H1 (cell line): ENCODE measurements at regions not wholly inside any gene's neighbourhood (a gene's known extent, or its start where the extent isn't known, plus 50 kb on each side); places are given as distances from the start of the nearest gene placed in this dataset.

ENCODE experiments used
- CTCF ChIA-PET: fragments of 300-600 bp; sonication (Branson Sonifier 250); formaldehyde crosslinking; loops from one replicate; lab custom pipeline; 2021; ENCODE audit not compliant: partially characterized antibody; lab: Charles Lee
- POLR2A ChIA-PET: fragments of 300-600 bp; sonication (Branson Sonifier 250); formaldehyde crosslinking; loops from one replicate; lab custom pipeline; 2021; ENCODE audit warnings: inconsistent platforms; ENCODE audit not compliant: partially characterized antibody; lab: Charles Lee
- DNase-seq, 2 experiments: peaks; one replicate each; pipeline versions ENCODE4 v3.0.0 to v3.0.0-alpha.2; 2010 to 2022; ENCODE audit warnings: low spot score in 2 of 2, low read depth in 1 of 2, mixed read lengths in 1 of 2
- FAIRE-seq: peaks from 2 replicates; lab custom pipeline; 2011; peaks lifted over from hg19 to GRCh38; lab: Jason Lieb, UNC
- H2AFZ ChIP-seq: 2 replicates; pipeline ENCODE4 v1.8.1; 2012; ENCODE audit warnings: low read length, inconsistent platforms
- H2AK5ac ChIP-seq: 2 replicates; pipeline ENCODE4 v1.6.1; 2013; ENCODE audit warnings: low read depth, low read length
- H2BK120ac ChIP-seq: replicated peaks from 2 replicates; pipeline ENCODE3; 2013; ENCODE audit warnings: low read depth, low read length, inconsistent platforms
- H2BK12ac ChIP-seq: 2 replicates; pipeline ENCODE4 v1.6.1; 2013; ENCODE audit warnings: low read depth, low read length
- H2BK15ac ChIP-seq: 2 replicates; pipeline ENCODE4 v1.6.1; 2013; ENCODE audit warnings: low read length
- H2BK20ac ChIP-seq: 2 replicates; pipeline ENCODE4 v1.6.1; 2013; ENCODE audit warnings: low read length
- H2BK5ac ChIP-seq: 2 replicates; pipeline ENCODE4 v1.6.1; 2013; ENCODE audit warnings: low read depth, low read length
- H3K14ac ChIP-seq: 2 replicates; pipeline ENCODE4 v1.6.1; 2013; ENCODE audit warnings: inconsistent platforms; ENCODE audit not compliant: insufficient read length
- H3K18ac ChIP-seq: 2 replicates; pipeline ENCODE4 v1.6.1; 2013; ENCODE audit warnings: low read length; ENCODE audit errors: extremely low read depth
- H3K23ac ChIP-seq: 2 replicates; pipeline ENCODE4 v1.6.1; 2013; ENCODE audit warnings: inconsistent platforms; ENCODE audit not compliant: insufficient read length
- H3K23me2 ChIP-seq: 2 replicates; pipeline ENCODE4 v1.6.1; 2013; ENCODE audit warnings: low read depth, low read length
- H3K27ac ChIP-seq: 2 replicates; pipeline ENCODE4 v1.6.1; 2011; ENCODE audit warnings: low read depth, low read length, inconsistent platforms
- H3K27me3 ChIP-seq, 4 experiments: replicated peaks in 1 of 4; 1 replicate in 1 of 4; 2 replicates in 3 of 4; pipeline versions ENCODE4 v1.6.1 to v1.8.1; 2011 to 2013; ENCODE audit warnings: low read length in 3 of 4, mild to moderate bottlenecking in 3 of 4, inconsistent platforms in 2 of 4, mixed read lengths in 2 of 4, moderate library complexity in 1 of 4; ENCODE audit not compliant: control insufficient read depth in 3 of 4, insufficient read depth in 3 of 4; ENCODE audit errors: extremely low read depth in 1 of 4
- H3K36me3 ChIP-seq, 4 experiments: 2 replicates each; pipeline versions ENCODE4 v1.6.1 to v1.8.1; 2011 to 2013; ENCODE audit warnings: mild to moderate bottlenecking in 4 of 4, low read length in 3 of 4, moderate library complexity in 2 of 4, control low read depth in 1 of 4, inconsistent platforms in 1 of 4; ENCODE audit not compliant: insufficient read depth in 4 of 4, control insufficient read depth in 2 of 4
- H3K4ac ChIP-seq: replicated peaks from 2 replicates; pipeline ENCODE3; 2013; ENCODE audit warnings: low read length, low read depth, mixed read lengths, inconsistent platforms; ENCODE audit not compliant: insufficient read length
- H3K4me1 ChIP-seq, 4 experiments: replicated peaks in 1 of 4; 1 replicate in 1 of 4; 2 replicates in 3 of 4; pipeline versions ENCODE4 v1.6.1 to v1.8.1; 2011 to 2013; ENCODE audit warnings: low read length in 3 of 4, inconsistent platforms in 2 of 4, mixed read lengths in 1 of 4; ENCODE audit not compliant: insufficient read depth in 4 of 4, control insufficient read depth in 3 of 4
- H3K4me2 ChIP-seq, 2 experiments: 2 replicates each; pipeline versions ENCODE4 v1.6.1 to v1.8.1; 2011 to 2013; ENCODE audit warnings: low read depth in 2 of 2, low read length in 2 of 2, control low read depth in 1 of 2, inconsistent platforms in 1 of 2, mild to moderate bottlenecking in 1 of 2; ENCODE audit not compliant: insufficient read depth in 1 of 2
- H3K4me3 ChIP-seq, 4 experiments: fragments of 200-600, 300-600 bp in 1 of 4; sonication (generic), shearing (Covaris generic), sonication (Bioruptor Twin) in 1 of 4; 2 replicates each; pipeline versions ENCODE4 v1.5.1 to v1.8.1; 2011 to 2016; ENCODE audit warnings: low read length in 4 of 4, low read depth in 3 of 4, control low read depth in 2 of 4, inconsistent platforms in 2 of 4, mild to moderate bottlenecking in 2 of 4, mixed read lengths in 1 of 4, moderate library complexity in 1 of 4; ENCODE audit not compliant: insufficient read depth in 2 of 4; ENCODE audit errors: extremely low read depth in 1 of 4
- H3K56ac ChIP-seq: replicated peaks from 2 replicates; pipeline ENCODE3; 2013; ENCODE audit warnings: low read depth, mild to moderate bottlenecking, mixed read lengths, low read length, inconsistent platforms; ENCODE audit not compliant: insufficient read length
- H3K79me1 ChIP-seq: 2 replicates; pipeline ENCODE4 v1.6.1; 2013; ENCODE audit warnings: low read depth, low read length, control low read depth
- H3K79me2 ChIP-seq, 2 experiments: 2 replicates each; pipeline versions ENCODE4 v1.6.1 to v1.8.1; 2012 to 2013; ENCODE audit warnings: low read length in 2 of 2, mild to moderate bottlenecking in 2 of 2, inconsistent platforms in 1 of 2; ENCODE audit not compliant: insufficient read depth in 2 of 2, control insufficient read depth in 1 of 2
- H3K9ac ChIP-seq, 4 experiments: replicated peaks in 1 of 4; 1 replicate in 1 of 4; 2 replicates in 3 of 4; pipeline versions ENCODE4 v1.6.1 to v1.8.1; 2011 to 2013; ENCODE audit warnings: low read depth in 3 of 4, low read length in 3 of 4, control low read depth in 2 of 4, mild to moderate bottlenecking in 2 of 4, moderate library complexity in 2 of 4, inconsistent platforms in 1 of 4; ENCODE audit errors: extremely low read depth in 1 of 4
- H3K9me3 ChIP-seq, 2 experiments: 2 replicates each; pipeline versions ENCODE4 v1.6.1 to v1.8.1; 2012 to 2013; ENCODE audit warnings: mild to moderate bottlenecking in 2 of 2, moderate library complexity in 2 of 2, control low read depth in 1 of 2, inconsistent platforms in 1 of 2, low read depth in 1 of 2, low read length in 1 of 2, mixed read lengths in 1 of 2; ENCODE audit not compliant: insufficient read depth in 2 of 2
- H4K20me1 ChIP-seq, 2 experiments: replicated peaks in 1 of 2; 2 replicates each; pipeline versions ENCODE3 to v1.8.1; 2011 to 2013; ENCODE audit warnings: inconsistent platforms in 2 of 2, low read length in 2 of 2, mild to moderate bottlenecking in 1 of 2; ENCODE audit not compliant: insufficient read depth in 2 of 2, control insufficient read depth in 1 of 2
- H4K5ac ChIP-seq: 2 replicates; pipeline ENCODE4 v1.6.1; 2013; ENCODE audit warnings: low read length, low read depth, mixed read lengths, inconsistent platforms; ENCODE audit not compliant: insufficient read length
- H4K8ac ChIP-seq: 2 replicates; pipeline ENCODE4 v1.8.0; 2013; ENCODE audit warnings: mild to moderate bottlenecking, moderate library complexity, low read length, inconsistent platforms; ENCODE audit not compliant: insufficient read depth; ENCODE audit errors: extremely low read depth
- H4K91ac ChIP-seq: replicated peaks from 2 replicates; pipeline ENCODE3; 2013; ENCODE audit warnings: low read length, mixed read lengths, inconsistent platforms; ENCODE audit not compliant: insufficient read length
- ASH2L ChIP-seq: fragments of 200-600, 300-600 bp; sonication (generic); IDR thresholded peaks from one replicate; pipeline ENCODE4 v1.7.1; 2017; ENCODE audit warnings: low read length
- CHD1 ChIP-seq: IDR thresholded peaks from 2 replicates; pipeline ENCODE4 v1.6.1; 2012; ENCODE audit warnings: low read depth, low read length, improper control_type of control experiment
- CREB1 ChIP-seq: IDR thresholded peaks from 2 replicates; pipeline ENCODE4 v1.6.1; 2012; ENCODE audit warnings: inconsistent platforms
- HDAC2 ChIP-seq, 2 experiments: fragments of 300-600 bp in 1 of 2; sonication (generic) in 1 of 2; IDR thresholded peaks; 2 replicates each; pipeline ENCODE4 v1.6.1; 2011 to 2012; ENCODE audit warnings: low read depth in 2 of 2, low read length in 2 of 2, mild to moderate bottlenecking in 2 of 2, moderate library complexity in 2 of 2, borderline replicate concordance in 1 of 2, inconsistent platforms in 1 of 2
- NANOG ChIP-seq: IDR thresholded peaks from 2 replicates; pipeline ENCODE4 v1.6.1; 2011; ENCODE audit warnings: low read length, low read depth, mild to moderate bottlenecking, inconsistent platforms; ENCODE audit not compliant: insufficient read depth, poor library complexity, severe bottlenecking
- RXRA ChIP-seq: IDR thresholded peaks from 2 replicates; pipeline ENCODE4 v1.6.1; 2011; ENCODE audit warnings: low read depth, mild to moderate bottlenecking, low read length, moderate library complexity; ENCODE audit not compliant: insufficient read depth
- SAP30 ChIP-seq: fragments of 300-600 bp; sonication (generic); IDR thresholded peaks from 2 replicates; pipeline ENCODE4 v1.7.1; 2012; ENCODE audit warnings: low read length, moderate library complexity, mild to moderate bottlenecking, inconsistent platforms; ENCODE audit not compliant: insufficient read depth, insufficient replicate concordance
- SRF ChIP-seq: IDR thresholded peaks from 2 replicates; pipeline ENCODE4 v1.6.1; 2011; ENCODE audit warnings: mild to moderate bottlenecking, low read depth, low read length, moderate library complexity
- SUZ12 ChIP-seq: fragments of 200-600 bp; sonication (generic); IDR thresholded peaks from 2 replicates; pipeline ENCODE4 v1.6.1; 2012; ENCODE audit warnings: mild to moderate bottlenecking, inconsistent platforms, low read length, moderate library complexity, mixed read lengths
- TAF7 ChIP-seq: optimal IDR thresholded peaks from 2 replicates; pipeline ENCODE3; 2011; ENCODE audit warnings: low read depth, mild to moderate bottlenecking, inconsistent platforms, low read length, moderate library complexity, borderline replicate concordance
- TCF12 ChIP-seq: IDR thresholded peaks from 2 replicates; pipeline ENCODE4 v1.6.1; 2011; ENCODE audit warnings: low read depth, mild to moderate bottlenecking, low read length
- WGBS, 2 experiments: shearing (Covaris generic) in 1 of 2; methylation state at CpG; one replicate each; pipeline versions ENCODE4 v1.1.6 to v1.1.7; 2013 to 2015; ENCODE audit warnings: low lambda C conversion rate in 2 of 2, mixed read lengths in 2 of 2, inconsistent platforms in 1 of 2, low coverage in 1 of 2, missing lambda C conversion rate in 1 of 2; ENCODE audit not compliant: insufficient replicate concordance in 2 of 2, insufficient coverage in 1 of 2, insufficient read length in 1 of 2; ENCODE audit errors: extremely low coverage in 1 of 2, missing lambda C conversion rate in 1 of 2; 5-methylcytosine and 5-hydroxymethylcytosine counted together

DNA sequence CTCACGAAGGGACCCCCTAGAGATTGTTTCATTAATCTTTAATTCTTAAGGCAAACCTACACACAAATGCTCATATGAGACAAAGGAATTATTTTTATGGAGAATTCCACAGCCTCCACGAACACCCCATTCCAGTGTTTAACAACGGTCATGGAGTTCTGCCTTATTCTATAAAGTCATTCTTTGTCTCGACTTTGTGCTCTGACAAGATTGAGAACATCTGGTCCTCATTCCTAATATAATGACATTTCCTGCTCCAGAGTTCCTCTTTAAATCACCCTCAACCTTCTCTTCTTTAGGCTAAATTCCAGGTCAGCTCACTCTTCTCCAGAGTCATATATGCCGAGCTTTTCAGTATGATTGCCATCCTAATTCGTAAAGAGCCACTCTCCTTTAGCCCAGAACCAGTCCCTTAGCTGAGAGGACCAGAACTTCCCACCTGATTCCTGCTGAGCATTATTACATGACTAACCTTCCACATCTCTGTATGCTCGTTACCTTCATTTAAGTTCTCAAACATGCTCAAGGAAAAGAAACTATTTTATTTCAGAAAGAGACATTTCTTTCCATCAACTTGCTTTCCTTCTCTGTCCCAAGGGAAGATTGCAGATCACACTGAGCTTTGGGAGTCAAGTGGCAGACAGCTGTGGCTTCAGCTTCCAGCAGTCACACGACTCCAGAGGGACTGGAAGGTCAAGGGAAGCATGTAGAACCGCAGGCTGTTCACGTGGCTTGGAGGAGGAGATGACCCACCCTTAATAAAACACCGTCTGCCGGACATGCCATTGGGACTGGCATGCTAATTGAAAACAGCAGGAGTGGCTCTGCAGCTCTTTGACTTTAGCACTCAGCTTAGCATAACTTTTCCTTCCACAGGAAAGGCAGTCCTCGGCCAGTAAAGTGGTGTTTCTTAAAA lies 467.1 kb upstream of the HSF2 start:
- H2BK20ac ChIP-seq = peak overlapping the region; percentile 73; the same call in 1 of the 2 replicates
- peak; percentile 99 for FAIRE-seq
- peak; percentile 32 for TF ChIP-seq NANOG
- no peak for TF ChIP-seq CREB1
- TF ChIP-seq TCF12 = no peak
- no peak for TF ChIP-seq CHD1
- peak; percentile 58 for TF ChIP-seq ASH2L
- no peak for TF ChIP-seq HDAC2 (IDR thresholded peaks at IDR 0.05; ENCODE audit: borderline replicate concordance in 1 of 2, low read depth in 2 of 2, low read length in 2 of 2)
- no peak for TF ChIP-seq SRF
- no peak for TF ChIP-seq TAF7
- TF ChIP-seq RXRA = no peak
- TF ChIP-seq SAP30 = no peak
- TF ChIP-seq SUZ12 = no peak

More for the DNA sequence above, 467.1 kb upstream of the HSF2 start:
- Histone ChIP-seq H2BK5ac (peak overlapping the region; percentile 37; the same call in 1 of the 2 replicates), H3K36me3 (no peaks in the 10 kb centered on the region), H2BK15ac (no peak overlapping the region), H3K27me3 (no peaks in the 10 kb centered on the region), H3K23me2 (no peaks in the 10 kb centered on the region), H4K8ac (no peak overlapping the region), H3K4me2 (peak overlapping the region; percentile 21 to 37; a peak in 3 of 4 replicates), H3K79me1 (no peaks in the 10 kb centered on the region), H2AFZ (0 out of 2 replicates have a peak overlapping the region, but pooled peaks have one; percentile 43), H3K18ac (peak overlapping the region; percentile 48; the same call in 1 of the 2 replicates), H3K56ac (peak overlapping the region; percentile 23), H3K14ac (no peak overlapping the region), H3K4me3 (peak overlapping the region in 1 of 4 experiments; percentile 2; a peak in 1 of 8 replicates), H3K23ac (no peak overlapping the region), H2BK12ac (no peak overlapping the region), H4K5ac (peak overlapping the region; percentile 38), H3K9me3 (no peaks in the 10 kb centered on the region), H3K27ac (peak overlapping the region; percentile 2; the same call in 1 of the 2 replicates), H2BK120ac (peak overlapping the region; percentile 56), H4K91ac (no peak overlapping the region), H3K9ac (no peak overlapping the region), H4K20me1 (no peaks in the 10 kb centered on the region), H3K79me2 (no peaks in the 10 kb centered on the region), H3K4ac (no peak overlapping the region), H3K4me1 (peaks cover 5 to 14% (median 9%) of the 10 kb centered on the region in 4 experiments; a peak in 6 of 7 replicates), H2AK5ac (no peak overlapping the region; the same call in 1 of the 2 replicates)
- ChIA-PET POLR2A (interaction anchor here (0.8 kb wide), 1 partner anchor 495 kb away, joined by 4 read pairs; no protein-coding TSS in a partner anchor), CTCF (interaction anchor here (1.4 kb wide), 1 partner anchor 81 kb away, joined by 3 read pairs; no protein-coding TSS in a partner anchor)
- WGBS, 2 experiments = 40% methylated on average over 13 of the region's 13 CpGs; no CpG with 5 or more reads in 1 of the 2 experiments
- peak; percentile 49 to 60 for DNase-seq
